ENCODE measurements at regions not wholly inside any gene's neighbourhood (a gene's known extent, or its start where the extent isn't known, plus 50 kb on each side); places are given as distances from the start of the nearest gene placed in this dataset.

DNA sequence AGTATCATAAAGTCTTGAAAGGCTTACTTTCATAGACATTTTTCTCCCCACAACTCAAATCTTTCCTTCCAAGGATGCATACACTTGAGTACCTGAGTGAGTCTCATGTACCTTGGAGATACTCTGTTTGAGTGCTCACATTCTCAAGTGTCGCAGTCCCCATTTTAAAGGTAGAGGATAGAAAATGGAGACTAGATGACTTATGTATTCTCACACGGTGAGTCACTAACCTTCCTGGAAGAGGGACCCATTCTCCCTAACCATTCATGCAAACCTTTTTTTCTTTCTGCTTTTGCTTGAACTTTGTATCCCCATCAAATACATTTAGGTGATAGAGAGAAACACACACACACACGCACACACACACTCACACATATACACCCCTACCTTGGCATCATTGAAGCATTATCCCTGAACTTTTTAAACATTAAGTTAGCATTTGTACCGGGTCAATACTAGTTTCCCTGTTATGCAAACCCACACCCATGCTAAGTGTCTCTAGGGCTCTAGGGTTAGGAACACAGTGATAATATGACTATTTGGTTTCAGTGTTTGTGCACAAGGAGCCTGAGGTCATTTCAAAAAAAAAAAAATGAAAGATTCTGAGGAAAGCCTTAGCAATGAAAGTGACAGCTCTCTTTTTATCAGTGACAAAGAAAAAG, 236.2 kb downstream of the IKZF2 start:
- TF ChIP-seq, protein P1, sequence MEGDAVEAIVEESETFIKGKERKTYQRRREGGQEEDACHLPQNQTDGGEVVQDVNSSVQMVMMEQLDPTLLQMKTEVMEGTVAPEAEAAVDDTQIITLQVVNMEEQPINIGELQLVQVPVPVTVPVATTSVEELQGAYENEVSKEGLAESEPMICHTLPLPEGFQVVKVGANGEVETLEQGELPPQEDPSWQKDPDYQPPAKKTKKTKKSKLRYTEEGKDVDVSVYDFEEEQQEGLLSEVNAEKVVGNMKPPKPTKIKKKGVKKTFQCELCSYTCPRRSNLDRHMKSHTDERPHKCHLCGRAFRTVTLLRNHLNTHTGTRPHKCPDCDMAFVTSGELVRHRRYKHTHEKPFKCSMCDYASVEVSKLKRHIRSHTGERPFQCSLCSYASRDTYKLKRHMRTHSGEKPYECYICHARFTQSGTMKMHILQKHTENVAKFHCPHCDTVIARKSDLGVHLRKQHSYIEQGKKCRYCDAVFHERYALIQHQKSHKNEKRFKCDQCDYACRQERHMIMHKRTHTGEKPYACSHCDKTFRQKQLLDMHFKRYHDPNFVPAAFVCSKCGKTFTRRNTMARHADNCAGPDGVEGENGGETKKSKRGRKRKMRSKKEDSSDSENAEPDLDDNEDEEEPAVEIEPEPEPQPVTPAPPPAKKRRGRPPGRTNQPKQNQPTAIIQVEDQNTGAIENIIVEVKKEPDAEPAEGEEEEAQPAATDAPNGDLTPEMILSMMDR (IDR thresholded peaks at IDR 0.05): no peak
- no peak for TF ChIP-seq POLR2A (IDR thresholded peaks at IDR 0.05)

Data from gastroesophageal sphincter (tissue), 3 donors.